K562 (cell line): ENCODE measurements at regions not wholly inside any gene's neighbourhood (a gene's known extent, or its start where the extent isn't known, plus 50 kb on each side); places are given as distances from the start of the nearest gene placed in this dataset.

Experiments
- ARID1B ChIP-seq: fragments of 450-650 bp; IDR thresholded peaks from 2 replicates; pipeline ENCODE4 v1.6.1; 2016; ENCODE audit warnings: antibody characterized with exemption, mild to moderate bottlenecking, inconsistent platforms
- CBFA2T2 ChIP-seq: fragments of 450-650 bp; conservative IDR thresholded peaks from 2 replicates; pipeline ENCODE4 v1.6.1; 2017; ENCODE audit warnings: mild to moderate bottlenecking
- CBFB ChIP-seq: sonication (generic); formaldehyde crosslinking; IDR thresholded peaks from 2 replicates; pipeline ENCODE4 v1.4.0; 2020; ENCODE audit warnings: mild to moderate bottlenecking, missing genetic modification reagents
- CREBBP ChIP-seq: IDR thresholded peaks from one replicate; pipeline ENCODE4 v1.6.1; 2012; ENCODE audit warnings: low read depth, mild to moderate bottlenecking, control low read depth, inconsistent platforms, low read length
- ETV1 ChIP-seq: fragments of 450-650 bp; conservative IDR thresholded peaks from 2 replicates; pipeline ENCODE4 v1.6.1; 2016; ENCODE audit warnings: missing genetic modification characterization, control low read depth, low read depth, missing compliant biosample characterization
- FOXJ2 ChIP-seq: fragments of 200-800 bp; sonication (Bioruptor generic); IDR thresholded peaks from 2 replicates; pipeline ENCODE4 v1.6.1; 2016; ENCODE audit warnings: missing genetic modification characterization, missing compliant biosample characterization
- HDGF ChIP-seq: fragments of 450-650 bp; IDR thresholded peaks from 2 replicates; pipeline ENCODE4 v1.6.1; 2016
- HOXB6 ChIP-seq: fragments of 250-450 bp; sonication (Bioruptor Pico); IDR thresholded peaks from 2 replicates; pipeline ENCODE4 v1.5.1; 2022; ENCODE audit warnings: mild to moderate bottlenecking, borderline replicate concordance
- LEF1 ChIP-seq: fragments of 450-650 bp; IDR thresholded peaks from 2 replicates; pipeline ENCODE4 v1.6.1; 2016; ENCODE audit warnings: mild to moderate bottlenecking
- MAFK ChIP-seq: IDR thresholded peaks from 2 replicates; pipeline ENCODE4 v1.6.1; 2011; ENCODE audit warnings: low read length, improper control_type of control experiment
- MBD2 ChIP-seq: sonication (generic); IDR thresholded peaks from 2 replicates; pipeline ENCODE4 v1.6.1; 2016; ENCODE audit warnings: low read depth, borderline replicate concordance
- MIER1 ChIP-seq: fragments of 450-650 bp; IDR thresholded peaks from 2 replicates; pipeline ENCODE4 v1.6.1; 2016; ENCODE audit warnings: antibody characterized with exemption, mild to moderate bottlenecking, low read depth
- NEUROD1 ChIP-seq: fragments of 150-350 bp; IDR thresholded peaks from 2 replicates; pipeline ENCODE4 v1.6.1; 2014; ENCODE audit warnings: borderline replicate concordance, low read length, low read depth; ENCODE audit not compliant: partially characterized antibody
- NONO ChIP-seq, 2 experiments: fragments of 200-400 bp in 1 of 2; fragments of 450-650 bp in 1 of 2; formaldehyde crosslinking in 1 of 2; IDR thresholded peaks; 2 replicates each; pipeline ENCODE4 v1.6.1; 2017; ENCODE audit warnings: low read depth in 2 of 2, mild to moderate bottlenecking in 2 of 2, moderate library complexity in 2 of 2, low read length in 1 of 2
- RBM14 ChIP-seq: fragments of 200-400 bp; formaldehyde crosslinking; IDR thresholded peaks from 2 replicates; pipeline ENCODE4 v1.6.1; 2018; ENCODE audit warnings: low read depth, mild to moderate bottlenecking, low read length, moderate library complexity, borderline replicate concordance; ENCODE audit not compliant: insufficient read depth
- RBM17 ChIP-seq: fragments of 200-400 bp; formaldehyde crosslinking; IDR thresholded peaks from 2 replicates; pipeline ENCODE4 v1.6.1; 2017; ENCODE audit warnings: low read depth, mild to moderate bottlenecking, low read length, borderline replicate concordance
- SIRT6 ChIP-seq: IDR thresholded peaks from one replicate; pipeline ENCODE4 v1.6.1; 2012; ENCODE audit warnings: low read depth, mild to moderate bottlenecking, control low read depth, inconsistent platforms, low read length, moderate library complexity
- SMARCC2 ChIP-seq: fragments of 450-650 bp; IDR thresholded peaks from 2 replicates; pipeline ENCODE4 v1.6.1; 2017; ENCODE audit warnings: antibody characterized with exemption, moderate library complexity, mild to moderate bottlenecking, low read depth
- TCF3 ChIP-seq: sonication (generic); formaldehyde crosslinking; IDR thresholded peaks from 2 replicates; pipeline ENCODE4 v1.4.0; 2020; ENCODE audit warnings: mild to moderate bottlenecking, missing genetic modification reagents
- TEAD4 ChIP-seq, 2 experiments: sonication (generic) in 1 of 2; formaldehyde crosslinking in 1 of 2; IDR thresholded peaks; 2 replicates each; pipeline versions ENCODE4 v1.6.1 to v1.8.0; 2012 to 2022; ENCODE audit warnings: borderline replicate concordance in 1 of 2, inconsistent platforms in 1 of 2, low read length in 1 of 2, mild to moderate bottlenecking in 1 of 2, missing genetic modification reagents in 1 of 2
- ZBTB8A ChIP-seq: fragments of 450-650 bp; IDR thresholded peaks from 2 replicates; pipeline ENCODE4 v1.6.1; 2018; ENCODE audit warnings: mild to moderate bottlenecking, moderate library complexity; ENCODE audit not compliant: partially characterized antibody
- ZNF124 ChIP-seq: sonication (generic); formaldehyde crosslinking; IDR thresholded peaks from 2 replicates; pipeline ENCODE4 v1.8.1; 2022; ENCODE audit warnings: missing genetic modification reagents
- ZNF444 ChIP-seq: fragments of 250-450 bp; sonication (Bioruptor Pico); IDR thresholded peaks from 2 replicates; pipeline ENCODE4 v1.4.0; 2020; ENCODE audit warnings: mild to moderate bottlenecking, moderate library complexity
- ZNF561 ChIP-seq: fragments of 450-650 bp; formaldehyde crosslinking; conservative IDR thresholded peaks from 2 replicates; pipeline ENCODE4 v1.4.0; 2020; ENCODE audit warnings: mild to moderate bottlenecking, moderate library complexity
- ZNF766 ChIP-seq: fragments of 200-800 bp; sonication (Bioruptor generic); conservative IDR thresholded peaks from 2 replicates; pipeline ENCODE4 v1.6.1; 2016; ENCODE audit warnings: missing genetic modification characterization, missing compliant biosample characterization
- TF ChIP-seq, protein P1 (sequence below): sonication (generic); formaldehyde crosslinking; IDR thresholded peaks from 2 replicates; pipeline ENCODE4 v1.8.1; 2023; ENCODE audit warnings: mild to moderate bottlenecking, missing genetic modification reagents
- TF ChIP-seq, protein P2 (sequence below): fragments of 450-650 bp; IDR thresholded peaks from 2 replicates; pipeline ENCODE4 v1.6.1; 2016; ENCODE audit warnings: antibody characterized with exemption

DNA sequence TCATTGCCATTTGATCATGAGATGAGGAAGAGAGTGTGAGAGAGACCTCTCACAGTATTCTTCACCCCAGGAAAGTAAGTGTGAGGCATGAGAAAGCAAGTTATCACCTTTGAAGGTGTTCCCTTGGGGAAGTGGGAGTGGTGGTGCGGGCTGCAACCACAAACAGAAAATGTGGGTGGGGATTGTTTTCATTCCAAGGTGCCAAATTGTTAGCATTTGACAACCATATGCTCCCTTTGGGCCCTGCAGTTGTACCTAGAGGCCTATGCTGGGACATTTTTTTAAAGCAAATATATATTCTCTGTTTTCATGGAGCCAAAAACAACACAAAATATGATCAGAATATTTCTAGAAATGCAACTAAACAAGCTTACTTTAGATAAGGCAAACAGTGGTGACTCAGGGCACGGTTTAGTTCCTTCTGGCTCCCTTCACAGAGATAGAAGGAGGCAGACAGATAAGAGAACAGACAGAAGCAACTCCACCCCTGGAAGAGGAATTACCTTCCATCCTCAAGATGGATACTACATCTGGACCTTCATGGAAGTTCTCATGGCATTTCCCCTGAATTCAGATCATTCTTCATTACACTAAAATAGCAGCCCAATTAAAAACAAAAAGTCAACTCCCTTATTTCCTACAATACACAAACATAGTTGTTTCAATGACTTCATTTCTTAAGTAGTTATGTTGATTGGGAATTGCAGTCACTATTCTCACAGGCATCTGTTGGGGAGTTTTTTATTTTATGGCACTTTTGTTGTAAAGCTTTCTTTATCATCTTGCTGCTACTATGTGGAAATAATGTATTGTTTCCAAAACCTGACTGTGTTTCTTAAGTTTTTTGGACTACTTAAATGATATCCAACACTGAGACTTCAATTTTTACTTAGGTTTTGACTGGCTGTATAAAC, 416.6 kb downstream of the PLK2 start (continued):
- TF ChIP-seq ZBTB8A = no peak
- TF ChIP-seq ETV1 (tag) = no peak
- TF ChIP-seq MAFK = no peak
- TF ChIP-seq, protein P1, sequence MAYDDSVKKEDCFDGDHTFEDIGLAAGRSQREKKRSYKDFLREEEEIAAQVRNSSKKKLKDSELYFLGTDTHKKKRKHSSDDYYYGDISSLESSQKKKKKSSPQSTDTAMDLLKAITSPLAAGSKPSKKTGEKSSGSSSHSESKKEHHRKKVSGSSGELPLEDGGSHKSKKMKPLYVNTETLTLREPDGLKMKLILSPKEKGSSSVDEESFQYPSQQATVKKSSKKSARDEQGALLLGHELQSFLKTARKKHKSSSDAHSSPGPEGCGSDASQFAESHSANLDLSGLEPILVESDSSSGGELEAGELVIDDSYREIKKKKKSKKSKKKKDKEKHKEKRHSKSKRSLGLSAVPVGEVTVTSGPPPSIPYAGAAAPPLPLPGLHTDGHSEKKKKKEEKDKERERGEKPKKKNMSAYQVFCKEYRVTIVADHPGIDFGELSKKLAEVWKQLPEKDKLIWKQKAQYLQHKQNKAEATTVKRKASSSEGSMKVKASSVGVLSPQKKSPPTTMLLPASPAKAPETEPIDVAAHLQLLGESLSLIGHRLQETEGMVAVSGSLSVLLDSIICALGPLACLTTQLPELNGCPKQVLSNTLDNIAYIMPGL (CRISPR knock-in tag) = no peak
- no peak for TF ChIP-seq ZNF444 (CRISPR knock-in tag)
- no peak for TF ChIP-seq HOXB6 (CRISPR knock-in tag)
- TF ChIP-seq TEAD4 (IDR thresholded peaks at IDR 0.05; ENCODE audit: low read length) = peak; percentile 45
- no peak for TF ChIP-seq TEAD4 (CRISPR knock-in tag; IDR thresholded peaks at IDR 0.05; ENCODE audit: borderline replicate concordance)
- TF ChIP-seq LEF1 = 0 out of 2 replicates have a peak, but pooled peaks have one; percentile 29
- no peak for TF ChIP-seq ZNF766 (CRISPR knock-in tag)
- TF ChIP-seq CBFB (CRISPR knock-in tag) = no peak
- TF ChIP-seq NEUROD1 = no peak
- TF ChIP-seq RBM14 = no peak
- TF ChIP-seq, protein P2, sequence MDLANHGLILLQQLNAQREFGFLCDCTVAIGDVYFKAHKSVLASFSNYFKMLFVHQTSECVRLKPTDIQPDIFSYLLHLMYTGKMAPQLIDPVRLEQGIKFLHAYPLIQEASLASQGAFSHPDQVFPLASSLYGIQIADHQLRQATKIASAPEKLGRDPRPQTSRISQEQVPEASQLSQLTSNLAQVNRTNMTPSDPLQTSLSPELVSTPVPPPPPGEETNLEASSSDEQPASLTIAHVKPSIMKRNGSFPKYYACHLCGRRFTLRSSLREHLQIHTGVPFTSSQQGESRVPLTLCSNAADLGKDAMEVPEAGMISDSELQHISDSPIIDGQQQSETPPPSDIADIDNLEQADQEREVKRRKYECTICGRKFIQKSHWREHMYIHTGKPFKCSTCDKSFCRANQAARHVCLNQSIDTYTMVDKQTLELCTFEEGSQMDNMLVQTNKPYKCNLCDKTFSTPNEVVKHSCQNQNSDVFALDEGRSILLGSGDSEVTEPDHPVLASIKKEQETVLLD = no peak
- no peak for TF ChIP-seq ZNF124 (CRISPR knock-in tag)
- TF ChIP-seq NONO (IDR thresholded peaks at IDR 0.05; ENCODE audit: low read depth in 2 of 2, low read length in 1 of 2) = no peak
- no peak for TF ChIP-seq ZNF561
- peak; percentile 55 for TF ChIP-seq CBFA2T2
- 0 out of 2 replicates have a peak, but pooled peaks have one; percentile 40 for TF ChIP-seq SMARCC2
- TF ChIP-seq ARID1B = peak; percentile 75
- TF ChIP-seq SIRT6 = no peak
- TF ChIP-seq HDGF = no peak
- no peak for TF ChIP-seq CREBBP
- no peak for TF ChIP-seq MIER1
- TF ChIP-seq MBD2 = no peak
- no peak for TF ChIP-seq RBM17
- TF ChIP-seq FOXJ2 (tag) = no peak
- no peak; the same call in 1 of the 2 replicates for TF ChIP-seq TCF3
